H1 (cell line): ENCODE measurements at regions not wholly inside any gene's neighbourhood (a gene's known extent, or its start where the extent isn't known, plus 50 kb on each side); places are given as distances from the start of the nearest gene placed in this dataset.

Source experiments
- CTCF ChIA-PET: fragments of 300-600 bp; sonication (Branson Sonifier 250); formaldehyde crosslinking; loops from one replicate; lab custom pipeline; 2021; ENCODE audit not compliant: partially characterized antibody; lab: Charles Lee
- POLR2A ChIA-PET: fragments of 300-600 bp; sonication (Branson Sonifier 250); formaldehyde crosslinking; loops from one replicate; lab custom pipeline; 2021; ENCODE audit warnings: inconsistent platforms; ENCODE audit not compliant: partially characterized antibody; lab: Charles Lee
- DNase-seq, 2 experiments: peaks; one replicate each; pipeline versions ENCODE4 v3.0.0 to v3.0.0-alpha.2; 2010 to 2022; ENCODE audit warnings: low spot score in 2 of 2, low read depth in 1 of 2, mixed read lengths in 1 of 2
- FAIRE-seq: peaks from 2 replicates; lab custom pipeline; 2011; peaks lifted over from hg19 to GRCh38; lab: Jason Lieb, UNC
- H2AFZ ChIP-seq: 2 replicates; pipeline ENCODE4 v1.8.1; 2012; ENCODE audit warnings: low read length, inconsistent platforms
- H2AK5ac ChIP-seq: 2 replicates; pipeline ENCODE4 v1.6.1; 2013; ENCODE audit warnings: low read depth, low read length
- H2BK120ac ChIP-seq: replicated peaks from 2 replicates; pipeline ENCODE3; 2013; ENCODE audit warnings: low read depth, low read length, inconsistent platforms
- H2BK12ac ChIP-seq: 2 replicates; pipeline ENCODE4 v1.6.1; 2013; ENCODE audit warnings: low read depth, low read length
- H2BK15ac ChIP-seq: 2 replicates; pipeline ENCODE4 v1.6.1; 2013; ENCODE audit warnings: low read length
- H2BK20ac ChIP-seq: 2 replicates; pipeline ENCODE4 v1.6.1; 2013; ENCODE audit warnings: low read length
- H2BK5ac ChIP-seq: 2 replicates; pipeline ENCODE4 v1.6.1; 2013; ENCODE audit warnings: low read depth, low read length
- H3K14ac ChIP-seq: 2 replicates; pipeline ENCODE4 v1.6.1; 2013; ENCODE audit warnings: inconsistent platforms; ENCODE audit not compliant: insufficient read length
- H3K18ac ChIP-seq: 2 replicates; pipeline ENCODE4 v1.6.1; 2013; ENCODE audit warnings: low read length; ENCODE audit errors: extremely low read depth
- H3K23ac ChIP-seq: 2 replicates; pipeline ENCODE4 v1.6.1; 2013; ENCODE audit warnings: inconsistent platforms; ENCODE audit not compliant: insufficient read length
- H3K23me2 ChIP-seq: 2 replicates; pipeline ENCODE4 v1.6.1; 2013; ENCODE audit warnings: low read depth, low read length
- H3K27ac ChIP-seq: 2 replicates; pipeline ENCODE4 v1.6.1; 2011; ENCODE audit warnings: low read depth, low read length, inconsistent platforms
- H3K27me3 ChIP-seq, 4 experiments: replicated peaks in 1 of 4; 1 replicate in 1 of 4; 2 replicates in 3 of 4; pipeline versions ENCODE4 v1.6.1 to v1.8.1; 2011 to 2013; ENCODE audit warnings: low read length in 3 of 4, mild to moderate bottlenecking in 3 of 4, inconsistent platforms in 2 of 4, mixed read lengths in 2 of 4, moderate library complexity in 1 of 4; ENCODE audit not compliant: control insufficient read depth in 3 of 4, insufficient read depth in 3 of 4; ENCODE audit errors: extremely low read depth in 1 of 4
- H3K36me3 ChIP-seq, 4 experiments: 2 replicates each; pipeline versions ENCODE4 v1.6.1 to v1.8.1; 2011 to 2013; ENCODE audit warnings: mild to moderate bottlenecking in 4 of 4, low read length in 3 of 4, moderate library complexity in 2 of 4, control low read depth in 1 of 4, inconsistent platforms in 1 of 4; ENCODE audit not compliant: insufficient read depth in 4 of 4, control insufficient read depth in 2 of 4
- H3K4ac ChIP-seq: replicated peaks from 2 replicates; pipeline ENCODE3; 2013; ENCODE audit warnings: low read length, low read depth, mixed read lengths, inconsistent platforms; ENCODE audit not compliant: insufficient read length
- H3K4me1 ChIP-seq, 4 experiments: replicated peaks in 1 of 4; 1 replicate in 1 of 4; 2 replicates in 3 of 4; pipeline versions ENCODE4 v1.6.1 to v1.8.1; 2011 to 2013; ENCODE audit warnings: low read length in 3 of 4, inconsistent platforms in 2 of 4, mixed read lengths in 1 of 4; ENCODE audit not compliant: insufficient read depth in 4 of 4, control insufficient read depth in 3 of 4
- H3K4me2 ChIP-seq, 2 experiments: 2 replicates each; pipeline versions ENCODE4 v1.6.1 to v1.8.1; 2011 to 2013; ENCODE audit warnings: low read depth in 2 of 2, low read length in 2 of 2, control low read depth in 1 of 2, inconsistent platforms in 1 of 2, mild to moderate bottlenecking in 1 of 2; ENCODE audit not compliant: insufficient read depth in 1 of 2
- H3K4me3 ChIP-seq, 4 experiments: fragments of 200-600, 300-600 bp in 1 of 4; sonication (generic), shearing (Covaris generic), sonication (Bioruptor Twin) in 1 of 4; 2 replicates each; pipeline versions ENCODE4 v1.5.1 to v1.8.1; 2011 to 2016; ENCODE audit warnings: low read length in 4 of 4, low read depth in 3 of 4, control low read depth in 2 of 4, inconsistent platforms in 2 of 4, mild to moderate bottlenecking in 2 of 4, mixed read lengths in 1 of 4, moderate library complexity in 1 of 4; ENCODE audit not compliant: insufficient read depth in 2 of 4; ENCODE audit errors: extremely low read depth in 1 of 4
- H3K56ac ChIP-seq: replicated peaks from 2 replicates; pipeline ENCODE3; 2013; ENCODE audit warnings: low read depth, mild to moderate bottlenecking, mixed read lengths, low read length, inconsistent platforms; ENCODE audit not compliant: insufficient read length
- H3K79me1 ChIP-seq: 2 replicates; pipeline ENCODE4 v1.6.1; 2013; ENCODE audit warnings: low read depth, low read length, control low read depth
- H3K79me2 ChIP-seq, 2 experiments: 2 replicates each; pipeline versions ENCODE4 v1.6.1 to v1.8.1; 2012 to 2013; ENCODE audit warnings: low read length in 2 of 2, mild to moderate bottlenecking in 2 of 2, inconsistent platforms in 1 of 2; ENCODE audit not compliant: insufficient read depth in 2 of 2, control insufficient read depth in 1 of 2
- H3K9ac ChIP-seq, 4 experiments: replicated peaks in 1 of 4; 1 replicate in 1 of 4; 2 replicates in 3 of 4; pipeline versions ENCODE4 v1.6.1 to v1.8.1; 2011 to 2013; ENCODE audit warnings: low read depth in 3 of 4, low read length in 3 of 4, control low read depth in 2 of 4, mild to moderate bottlenecking in 2 of 4, moderate library complexity in 2 of 4, inconsistent platforms in 1 of 4; ENCODE audit errors: extremely low read depth in 1 of 4
- H3K9me3 ChIP-seq, 2 experiments: 2 replicates each; pipeline versions ENCODE4 v1.6.1 to v1.8.1; 2012 to 2013; ENCODE audit warnings: mild to moderate bottlenecking in 2 of 2, moderate library complexity in 2 of 2, control low read depth in 1 of 2, inconsistent platforms in 1 of 2, low read depth in 1 of 2, low read length in 1 of 2, mixed read lengths in 1 of 2; ENCODE audit not compliant: insufficient read depth in 2 of 2
- H4K20me1 ChIP-seq, 2 experiments: replicated peaks in 1 of 2; 2 replicates each; pipeline versions ENCODE3 to v1.8.1; 2011 to 2013; ENCODE audit warnings: inconsistent platforms in 2 of 2, low read length in 2 of 2, mild to moderate bottlenecking in 1 of 2; ENCODE audit not compliant: insufficient read depth in 2 of 2, control insufficient read depth in 1 of 2
- H4K5ac ChIP-seq: 2 replicates; pipeline ENCODE4 v1.6.1; 2013; ENCODE audit warnings: low read length, low read depth, mixed read lengths, inconsistent platforms; ENCODE audit not compliant: insufficient read length
- H4K8ac ChIP-seq: 2 replicates; pipeline ENCODE4 v1.8.0; 2013; ENCODE audit warnings: mild to moderate bottlenecking, moderate library complexity, low read length, inconsistent platforms; ENCODE audit not compliant: insufficient read depth; ENCODE audit errors: extremely low read depth
- H4K91ac ChIP-seq: replicated peaks from 2 replicates; pipeline ENCODE3; 2013; ENCODE audit warnings: low read length, mixed read lengths, inconsistent platforms; ENCODE audit not compliant: insufficient read length
- ASH2L ChIP-seq: fragments of 200-600, 300-600 bp; sonication (generic); IDR thresholded peaks from one replicate; pipeline ENCODE4 v1.7.1; 2017; ENCODE audit warnings: low read length
- BACH1 ChIP-seq: IDR thresholded peaks from 2 replicates; pipeline ENCODE4 v1.6.1; 2012; ENCODE audit warnings: low read length, improper control_type of control experiment
- CBX5 ChIP-seq: fragments of 300-800, 300-1000 bp; sonication (generic); IDR thresholded peaks from 2 replicates; pipeline ENCODE4 v1.7.1; 2016; ENCODE audit warnings: antibody characterized with exemption, low read length, low read depth
- GABPA ChIP-seq: IDR thresholded peaks from 2 replicates; pipeline ENCODE4 v1.6.1; 2011; ENCODE audit warnings: mild to moderate bottlenecking, low read length, moderate library complexity, borderline replicate concordance; ENCODE audit not compliant: insufficient read depth
- KDM1A ChIP-seq: fragments of 200-600, 300-600 bp; sonication (generic); IDR thresholded peaks from 2 replicates; pipeline ENCODE4 v1.7.1; 2016; ENCODE audit warnings: mild to moderate bottlenecking, low read length, borderline replicate concordance
- KDM5A ChIP-seq: fragments of 200-600 bp; IDR thresholded peaks from 2 replicates; pipeline ENCODE4 v1.7.1; 2012; ENCODE audit warnings: mild to moderate bottlenecking, low read length, inconsistent platforms, mixed read lengths
- NANOG ChIP-seq: IDR thresholded peaks from 2 replicates; pipeline ENCODE4 v1.6.1; 2011; ENCODE audit warnings: low read length, low read depth, mild to moderate bottlenecking, inconsistent platforms; ENCODE audit not compliant: insufficient read depth, poor library complexity, severe bottlenecking
- POU5F1 ChIP-seq: IDR thresholded peaks from 2 replicates; pipeline ENCODE4 v1.6.1; 2011; ENCODE audit warnings: low read depth, mild to moderate bottlenecking, low read length, moderate library complexity
- SAP30 ChIP-seq: fragments of 300-600 bp; sonication (generic); IDR thresholded peaks from 2 replicates; pipeline ENCODE4 v1.7.1; 2012; ENCODE audit warnings: low read length, moderate library complexity, mild to moderate bottlenecking, inconsistent platforms; ENCODE audit not compliant: insufficient read depth, insufficient replicate concordance
- SIN3A ChIP-seq, 2 experiments: IDR thresholded peaks in 1 of 2; conservative IDR thresholded peaks in 1 of 2; 2 replicates each; pipeline ENCODE4 v1.6.1; 2011 to 2012; ENCODE audit warnings: low read length in 2 of 2, improper control_type of control experiment in 1 of 2, low read depth in 1 of 2, mild to moderate bottlenecking in 1 of 2
- YY1 ChIP-seq: IDR thresholded peaks from 2 replicates; pipeline ENCODE4 v1.6.1; 2011; ENCODE audit warnings: low read depth, mild to moderate bottlenecking, low read length
- WGBS, 2 experiments: shearing (Covaris generic) in 1 of 2; methylation state at CpG; one replicate each; pipeline versions ENCODE4 v1.1.6 to v1.1.7; 2013 to 2015; ENCODE audit warnings: low lambda C conversion rate in 2 of 2, mixed read lengths in 2 of 2, inconsistent platforms in 1 of 2, low coverage in 1 of 2, missing lambda C conversion rate in 1 of 2; ENCODE audit not compliant: insufficient replicate concordance in 2 of 2, insufficient coverage in 1 of 2, insufficient read length in 1 of 2; ENCODE audit errors: extremely low coverage in 1 of 2, missing lambda C conversion rate in 1 of 2; 5-methylcytosine and 5-hydroxymethylcytosine counted together
- TF ChIP-seq, protein P1 (sequence below), 3 experiments: IDR thresholded peaks; 1 replicate in 2 of 3; 2 replicates in 1 of 3; pipeline versions ENCODE4 v1.5.1 to v1.6.1; 2011; ENCODE audit warnings: low read length in 3 of 3, mild to moderate bottlenecking in 3 of 3, inconsistent platforms in 2 of 3, low read depth in 1 of 3, moderate library complexity in 1 of 3; ENCODE audit not compliant: insufficient read depth in 1 of 3; ENCODE audit errors: control extremely low read depth in 1 of 3

DNA sequence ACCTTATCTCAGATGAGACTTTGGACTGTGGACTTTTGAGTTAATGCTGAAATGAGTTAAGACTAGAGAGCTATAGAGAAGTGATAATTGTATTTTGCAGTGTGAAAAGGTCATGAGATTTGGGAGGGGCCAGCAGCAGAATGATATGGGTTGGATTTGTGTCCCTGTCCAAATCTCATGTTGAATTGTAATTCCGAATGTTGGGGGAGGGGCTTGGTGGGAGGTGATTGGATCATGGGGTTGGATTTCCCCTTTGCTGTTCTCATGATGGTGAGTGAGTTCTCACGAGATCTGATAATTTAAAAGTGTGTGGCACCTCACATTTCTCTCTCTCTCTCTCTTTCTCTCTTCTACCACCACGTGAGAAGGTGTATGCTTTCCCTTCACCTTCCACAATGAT, 777.8 kb upstream of the LUZP2 start:
- no peak overlapping the region for H3K4ac ChIP-seq
- no peak overlapping the region for H3K4me3 ChIP-seq
- ChIA-PET POLR2A (no interaction called here), CTCF (no interaction called here)
- no peak overlapping the region for H2BK120ac ChIP-seq
- H3K27ac ChIP-seq: no peak overlapping the region
- no peaks in the 10 kb centered on the region for H3K23me2 ChIP-seq
- no peaks in the 10 kb centered on the region for H3K79me1 ChIP-seq
- no peak for FAIRE-seq
- H2BK5ac ChIP-seq: no peak overlapping the region
- no peak for DNase-seq
- H2AFZ ChIP-seq: no peak overlapping the region
- no peak overlapping the region for H4K8ac ChIP-seq
- WGBS, 2 experiments: 100% methylated on average over 3 of the region's 3 CpGs; no CpG with 5 or more reads in 1 of the 2 experiments
- H2BK15ac ChIP-seq: no peak overlapping the region
- H3K36me3 ChIP-seq: peaks cover 0 to 2% (median 0%) of the 10 kb centered on the region in 4 experiments; a peak in 1 of 8 replicates
- H4K5ac ChIP-seq: no peak overlapping the region
- no peak overlapping the region for H4K91ac ChIP-seq
- H2AK5ac ChIP-seq: no peak overlapping the region
- no peak overlapping the region for H2BK20ac ChIP-seq
- no peak overlapping the region for H3K4me2 ChIP-seq
- H4K20me1 ChIP-seq: no peaks in the 10 kb centered on the region
- no peak overlapping the region for H2BK12ac ChIP-seq
- H3K79me2 ChIP-seq: no peaks in the 10 kb centered on the region
- peaks cover 6 to 9% of the 10 kb centered on the region in 2 experiments for H3K9me3 ChIP-seq
- H3K4me1 ChIP-seq: no peaks in the 10 kb centered on the region
- no peak overlapping the region for H3K18ac ChIP-seq
- no peak overlapping the region for H3K14ac ChIP-seq
- no peak overlapping the region for H3K56ac ChIP-seq
- H3K9ac ChIP-seq: no peak overlapping the region
- H3K23ac ChIP-seq: no peak overlapping the region
- no peaks in the 10 kb centered on the region for H3K27me3 ChIP-seq
- no peak for TF ChIP-seq KDM5A
- TF ChIP-seq KDM1A: no peak
- TF ChIP-seq SIN3A (conservative IDR thresholded peaks at IDR 0.05 in 1 of 2, IDR thresholded peaks at IDR 0.05 in 1 of 2; ENCODE audit: low read depth in 1 of 2, low read length in 2 of 2): no peak
- TF ChIP-seq, protein P1, sequence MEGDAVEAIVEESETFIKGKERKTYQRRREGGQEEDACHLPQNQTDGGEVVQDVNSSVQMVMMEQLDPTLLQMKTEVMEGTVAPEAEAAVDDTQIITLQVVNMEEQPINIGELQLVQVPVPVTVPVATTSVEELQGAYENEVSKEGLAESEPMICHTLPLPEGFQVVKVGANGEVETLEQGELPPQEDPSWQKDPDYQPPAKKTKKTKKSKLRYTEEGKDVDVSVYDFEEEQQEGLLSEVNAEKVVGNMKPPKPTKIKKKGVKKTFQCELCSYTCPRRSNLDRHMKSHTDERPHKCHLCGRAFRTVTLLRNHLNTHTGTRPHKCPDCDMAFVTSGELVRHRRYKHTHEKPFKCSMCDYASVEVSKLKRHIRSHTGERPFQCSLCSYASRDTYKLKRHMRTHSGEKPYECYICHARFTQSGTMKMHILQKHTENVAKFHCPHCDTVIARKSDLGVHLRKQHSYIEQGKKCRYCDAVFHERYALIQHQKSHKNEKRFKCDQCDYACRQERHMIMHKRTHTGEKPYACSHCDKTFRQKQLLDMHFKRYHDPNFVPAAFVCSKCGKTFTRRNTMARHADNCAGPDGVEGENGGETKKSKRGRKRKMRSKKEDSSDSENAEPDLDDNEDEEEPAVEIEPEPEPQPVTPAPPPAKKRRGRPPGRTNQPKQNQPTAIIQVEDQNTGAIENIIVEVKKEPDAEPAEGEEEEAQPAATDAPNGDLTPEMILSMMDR (IDR thresholded peaks at IDR 0.05; ENCODE audit: control extremely low read depth in 1 of 3, insufficient read depth in 1 of 3, low read depth in 1 of 3, low read length in 3 of 3): no peak
- TF ChIP-seq SAP30: no peak
- no peak for TF ChIP-seq ASH2L
- TF ChIP-seq POU5F1: no peak
- no peak for TF ChIP-seq NANOG
- TF ChIP-seq CBX5: no peak
- no peak for TF ChIP-seq YY1
- no peak for TF ChIP-seq BACH1
- TF ChIP-seq GABPA: no peak
